OCI-LY3 (cell line): ENCODE measurements at regions not wholly inside any gene's neighbourhood (a gene's known extent, or its start where the extent isn't known, plus 50 kb on each side); places are given as distances from the start of the nearest gene placed in this dataset.

Experiments used
- H2AFZ ChIP-seq: fragments of 200-600, 300-600 bp; shearing (Covaris generic); 2 replicates; pipeline ENCODE4 v1.6.0; 2014; ENCODE audit warnings: antibody characterized with exemption, low read depth, low read length
- H3K27ac ChIP-seq: fragments of 200-600, 300-600 bp; sonication (generic); 2 replicates; pipeline ENCODE4 v1.5.1; 2014; ENCODE audit warnings: mild to moderate bottlenecking, low read length, moderate library complexity, mixed read lengths
- H3K27me3 ChIP-seq: fragments of 200-600, 300-600 bp; sonication (generic); 2 replicates; pipeline ENCODE4 v1.6.1; 2014; ENCODE audit warnings: low read depth, low read length, mixed read lengths
- H3K36me3 ChIP-seq: fragments of 200-600, 300-600 bp; sonication (generic); replicated peaks from 2 replicates; pipeline ENCODE3; 2014; ENCODE audit warnings: low read depth, low read length, mixed read lengths
- H3K4me1 ChIP-seq: fragments of 300-600, 200-600 bp; sonication (generic); 2 replicates; pipeline ENCODE4 v1.6.1; 2014; ENCODE audit warnings: low read length, mixed read lengths
- H3K4me2 ChIP-seq: fragments of 200-600, 300-600 bp; sonication (generic); 2 replicates; pipeline ENCODE4 v1.6.1; 2014; ENCODE audit warnings: low read length, mixed read lengths
- H3K4me3 ChIP-seq: fragments of 300-600, 200-600 bp; sonication (generic); 2 replicates; pipeline ENCODE4 v1.5.1; 2014; ENCODE audit warnings: antibody characterized with exemption, mild to moderate bottlenecking, low read length, moderate library complexity
- H3K79me2 ChIP-seq: fragments of 300-600, 200-600 bp; shearing (Covaris generic); 2 replicates; pipeline ENCODE4 v1.6.1; 2014; ENCODE audit warnings: mild to moderate bottlenecking, low read length, mixed read lengths
- H3K9ac ChIP-seq: fragments of 300-600, 200-600 bp; shearing (Covaris generic); 2 replicates; pipeline ENCODE4 v1.6.0; 2014; ENCODE audit warnings: mild to moderate bottlenecking, low read length, moderate library complexity
- H3K9me3 ChIP-seq: fragments of 200-600, 300-600 bp; shearing (Covaris generic); 2 replicates; pipeline ENCODE4 v1.6.1; 2014; ENCODE audit warnings: low read length, mixed read lengths; ENCODE audit not compliant: insufficient read depth
- H4K20me1 ChIP-seq: fragments of 200-600, 300-600 bp; sonication (generic); 2 replicates; pipeline ENCODE4 v1.6.1; 2016; ENCODE audit warnings: low read length, mixed read lengths; ENCODE audit not compliant: insufficient read depth
- EZH2phosphoT487 ChIP-seq: fragments of 200-600 bp; shearing (Covaris generic); IDR thresholded peaks from 2 replicates; pipeline ENCODE4 v1.6.1; 2018; ENCODE audit warnings: antibody characterized with exemption, mixed run types, low read depth
- TF ChIP-seq, protein P1 (sequence below): fragments of 200-600, 300-600 bp; sonication (generic); IDR thresholded peaks from 2 replicates; pipeline ENCODE4 v1.5.1; 2014; ENCODE audit warnings: antibody characterized with exemption, low read length, low read depth

DNA sequence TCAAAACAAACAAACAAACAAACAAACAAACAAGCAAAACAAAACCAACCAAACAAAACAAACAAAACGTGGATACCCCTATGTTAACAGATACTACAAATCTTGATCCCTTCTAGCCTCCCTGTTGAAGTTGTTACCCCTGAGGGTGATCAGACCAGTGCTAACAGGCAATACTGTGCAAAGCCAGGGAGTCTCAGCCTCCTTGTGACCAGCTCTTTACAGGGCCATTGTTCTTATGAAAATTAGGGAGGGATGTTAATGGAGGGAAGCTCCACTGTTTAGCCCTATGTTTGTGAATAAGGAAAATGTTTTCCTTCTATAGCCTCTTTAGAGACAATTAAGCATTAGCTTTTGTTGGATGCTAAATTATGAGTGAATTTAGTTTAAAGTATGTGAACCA lies 1072.1 kb upstream of the WWC1 start:
- H3K9me3 ChIP-seq: no peaks in the 10 kb centered on the region
- TF ChIP-seq EZH2phosphoT487: no peak
- no peaks in the 10 kb centered on the region for H4K20me1 ChIP-seq

DNA sequence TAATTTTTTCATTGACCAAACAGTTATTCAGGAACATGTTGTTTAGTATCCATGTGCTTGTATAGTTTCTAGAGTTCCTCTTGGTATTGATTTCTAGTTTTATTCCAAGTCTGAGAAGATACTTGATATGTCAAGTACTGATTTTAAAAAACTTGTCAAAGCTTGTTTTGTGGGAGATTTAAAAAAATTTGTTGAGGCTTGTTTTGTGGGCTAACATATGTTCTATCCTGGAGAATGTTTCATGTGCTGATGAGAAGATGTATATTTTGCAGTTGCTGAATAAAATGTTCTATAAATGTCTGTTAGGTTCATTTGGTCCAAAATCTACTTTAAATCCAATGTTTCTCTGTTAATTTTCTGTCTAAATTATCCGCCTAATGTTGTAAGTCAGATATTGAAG lies 1065.1 kb upstream of the WWC1 start:
- Histone ChIP-seq H3K4me1 (no peaks in the 10 kb centered on the region), H3K27me3 (no peaks in the 10 kb centered on the region), H3K36me3 (no peaks in the 10 kb centered on the region), H3K79me2 (no peaks in the 10 kb centered on the region), H3K27ac (no peak overlapping the region), H3K9ac (no peak overlapping the region), H3K9me3 (no peaks in the 10 kb centered on the region), H3K4me3 (no peak overlapping the region), H4K20me1 (no peaks in the 10 kb centered on the region), H2AFZ (no peak overlapping the region), H3K4me2 (no peak overlapping the region)
- TF ChIP-seq EZH2phosphoT487: no peak
- TF ChIP-seq, protein P1, sequence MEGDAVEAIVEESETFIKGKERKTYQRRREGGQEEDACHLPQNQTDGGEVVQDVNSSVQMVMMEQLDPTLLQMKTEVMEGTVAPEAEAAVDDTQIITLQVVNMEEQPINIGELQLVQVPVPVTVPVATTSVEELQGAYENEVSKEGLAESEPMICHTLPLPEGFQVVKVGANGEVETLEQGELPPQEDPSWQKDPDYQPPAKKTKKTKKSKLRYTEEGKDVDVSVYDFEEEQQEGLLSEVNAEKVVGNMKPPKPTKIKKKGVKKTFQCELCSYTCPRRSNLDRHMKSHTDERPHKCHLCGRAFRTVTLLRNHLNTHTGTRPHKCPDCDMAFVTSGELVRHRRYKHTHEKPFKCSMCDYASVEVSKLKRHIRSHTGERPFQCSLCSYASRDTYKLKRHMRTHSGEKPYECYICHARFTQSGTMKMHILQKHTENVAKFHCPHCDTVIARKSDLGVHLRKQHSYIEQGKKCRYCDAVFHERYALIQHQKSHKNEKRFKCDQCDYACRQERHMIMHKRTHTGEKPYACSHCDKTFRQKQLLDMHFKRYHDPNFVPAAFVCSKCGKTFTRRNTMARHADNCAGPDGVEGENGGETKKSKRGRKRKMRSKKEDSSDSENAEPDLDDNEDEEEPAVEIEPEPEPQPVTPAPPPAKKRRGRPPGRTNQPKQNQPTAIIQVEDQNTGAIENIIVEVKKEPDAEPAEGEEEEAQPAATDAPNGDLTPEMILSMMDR: no peak

More for the DNA sequence above, 1072.1 kb upstream of the WWC1 start:
- H3K36me3 ChIP-seq: no peaks in the 10 kb centered on the region
- H3K9ac ChIP-seq: no peak overlapping the region
- H3K4me1 ChIP-seq: no peaks in the 10 kb centered on the region
- H2AFZ ChIP-seq: no peak overlapping the region
- no peaks in the 10 kb centered on the region for H3K79me2 ChIP-seq
- H3K27me3 ChIP-seq: no peaks in the 10 kb centered on the region
- no peak overlapping the region for H3K4me3 ChIP-seq
- no peak overlapping the region for H3K27ac ChIP-seq
- no peak overlapping the region for H3K4me2 ChIP-seq

DNA sequence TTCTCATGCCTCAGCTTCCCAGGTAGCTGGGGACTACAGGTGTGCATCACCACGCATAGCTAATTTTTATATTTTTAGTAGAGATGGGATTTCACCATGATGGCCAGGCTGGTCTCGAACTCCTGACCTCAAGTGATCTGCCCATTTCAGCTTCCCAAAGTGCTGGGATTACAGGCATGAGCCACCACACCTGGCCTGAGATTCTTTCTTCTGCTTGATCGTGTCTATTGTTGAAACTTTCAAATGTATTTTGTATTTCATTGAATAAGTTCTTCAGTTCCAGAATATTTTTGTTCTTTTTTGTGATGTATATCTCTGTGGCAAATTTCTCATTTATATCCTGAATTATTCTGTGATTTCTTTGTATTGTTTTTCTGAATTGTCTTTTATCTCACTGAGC lies 1063.3 kb upstream of the WWC1 start:
- Histone ChIP-seq H2AFZ (no peak overlapping the region), H3K27ac (no peak overlapping the region), H3K9me3 (no peaks in the 10 kb centered on the region), H3K27me3 (no peaks in the 10 kb centered on the region), H3K4me1 (no peaks in the 10 kb centered on the region), H4K20me1 (no peaks in the 10 kb centered on the region), H3K4me3 (no peak overlapping the region), H3K4me2 (no peak overlapping the region), H3K79me2 (no peaks in the 10 kb centered on the region), H3K9ac (no peak overlapping the region), H3K36me3 (no peaks in the 10 kb centered on the region)
- TF ChIP-seq, protein P1: no peak
- TF ChIP-seq EZH2phosphoT487: no peak

DNA sequence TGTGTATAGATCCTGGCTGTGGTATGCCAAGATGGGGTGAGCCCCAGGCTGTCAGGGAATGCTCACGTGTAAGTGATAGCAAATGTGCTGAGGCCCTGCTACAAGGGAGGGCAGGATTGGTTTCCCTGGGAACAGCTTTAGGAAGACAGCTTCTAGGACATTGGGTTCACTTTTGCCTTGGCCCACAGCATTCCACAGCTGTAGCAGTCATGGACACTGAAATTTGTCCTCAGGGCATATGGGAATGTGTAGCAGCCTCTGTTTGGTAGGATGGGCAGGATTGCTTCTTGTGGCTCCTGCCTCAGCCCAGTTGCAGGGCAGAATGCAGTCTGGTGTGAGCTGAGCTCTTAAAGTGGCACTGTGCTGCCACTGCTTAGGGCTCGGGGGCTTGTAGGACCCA lies 1061.7 kb upstream of the WWC1 start:
- Histone ChIP-seq H3K36me3 (no peaks in the 10 kb centered on the region), H3K79me2 (no peaks in the 10 kb centered on the region), H3K27me3 (no peaks in the 10 kb centered on the region), H4K20me1 (no peaks in the 10 kb centered on the region), H2AFZ (no peak overlapping the region), H3K27ac (no peak overlapping the region), H3K9ac (no peak overlapping the region), H3K4me2 (no peak overlapping the region), H3K4me3 (no peak overlapping the region), H3K9me3 (no peaks in the 10 kb centered on the region), H3K4me1 (no peaks in the 10 kb centered on the region)
- no peak for TF ChIP-seq EZH2phosphoT487
- TF ChIP-seq, protein P1: no peak

DNA sequence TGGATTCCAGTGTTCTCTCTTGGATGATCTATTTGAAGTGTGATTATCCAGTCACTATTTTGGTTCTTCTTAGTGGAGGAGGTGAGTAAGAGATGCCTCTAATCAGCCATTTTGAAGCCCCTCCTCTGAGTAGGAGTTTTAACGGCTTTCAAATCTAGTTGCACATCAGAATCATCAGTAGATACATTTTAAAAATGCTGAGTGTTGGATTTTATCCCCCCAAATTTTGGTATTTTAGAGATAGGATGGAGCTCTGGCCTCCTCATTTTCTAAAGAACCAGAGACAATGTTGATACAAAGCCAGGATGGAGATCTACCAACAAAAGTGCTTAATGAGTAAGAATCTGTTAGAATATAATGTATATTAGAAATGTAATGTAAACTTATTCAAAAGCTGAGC lies 1061.0 kb upstream of the WWC1 start:
- H3K27me3 ChIP-seq: no peaks in the 10 kb centered on the region
- H2AFZ ChIP-seq: no peak overlapping the region
- TF ChIP-seq EZH2phosphoT487: no peak
- TF ChIP-seq, protein P1: no peak
- H3K9me3 ChIP-seq: no peaks in the 10 kb centered on the region
- no peaks in the 10 kb centered on the region for H3K79me2 ChIP-seq
- no peak overlapping the region for H3K9ac ChIP-seq
- H3K4me3 ChIP-seq: no peak overlapping the region
- no peaks in the 10 kb centered on the region for H3K4me1 ChIP-seq
- H4K20me1 ChIP-seq: no peaks in the 10 kb centered on the region
- no peak overlapping the region for H3K27ac ChIP-seq
- no peaks in the 10 kb centered on the region for H3K36me3 ChIP-seq
- no peak overlapping the region for H3K4me2 ChIP-seq
